IMR-90 (cell line): ENCODE measurements at regions not wholly inside any gene's neighbourhood (a gene's known extent, or its start where the extent isn't known, plus 50 kb on each side); places are given as distances from the start of the nearest gene placed in this dataset.
A peak's percentile ranks its signal among the peaks of the same experiment; 100 is the strongest.

Experiments used
- ATAC-seq: fragments of 200-7000 bp; cut with Tn5 transposase; 2 replicates; pipeline ENCODE4 v1.9.1; 2020; ENCODE audit warnings: low read depth, mild to moderate bottlenecking, moderate library complexity
- BruUV-seq: library from RNA; stranded (reverse); fragments of 400-500 nt; replicated peaks from 2 replicates; lab custom pipeline; 2021; lab: Mats Ljungman, UMichigan
- CTCF ChIA-PET: fragments of 300-600 bp; formaldehyde crosslinking; extraction: SDS; loops from one replicate; lab custom pipeline; 2021; ENCODE audit warnings: antibody characterized with exemption; lab: Yijun Ruan, JAX
- POLR2A ChIA-PET: fragments of 300-600 bp; sonication (Branson Sonifier 250); formaldehyde crosslinking; loops from one replicate; lab custom pipeline; 2022; ENCODE audit warnings: antibody characterized with exemption; ENCODE audit not compliant: unreplicated experiment; lab: Charles Lee
- DNase-seq: peaks from one replicate; pipeline ENCODE4 v3.0.0; 2013
- H2AFZ ChIP-seq: replicated peaks from 2 replicates; pipeline ENCODE3; 2013; ENCODE audit warnings: low read length, mild to moderate bottlenecking; ENCODE audit not compliant: poor library complexity
- H2AK5ac ChIP-seq: 2 replicates; pipeline ENCODE4 v1.6.1; 2013; ENCODE audit warnings: low read depth, low read length, inconsistent platforms
- H2AK9ac ChIP-seq: replicated peaks from 2 replicates; pipeline ENCODE3; 2013; ENCODE audit warnings: mild to moderate bottlenecking, low read depth, low read length, moderate library complexity; ENCODE audit not compliant: poor library complexity
- H2BK120ac ChIP-seq: 2 replicates; pipeline ENCODE4 v1.6.1; 2013; ENCODE audit warnings: low read depth, low read length, inconsistent platforms
- H2BK15ac ChIP-seq: 3 replicates; pipeline ENCODE4 v1.6.1; 2013; ENCODE audit warnings: low read depth, low read length, inconsistent platforms
- H2BK20ac ChIP-seq: 2 replicates; pipeline ENCODE4 v1.6.1; 2013; ENCODE audit warnings: low read depth, mild to moderate bottlenecking, inconsistent platforms, low read length, moderate library complexity
- H2BK5ac ChIP-seq: 2 replicates; pipeline ENCODE4 v1.6.1; 2013; ENCODE audit warnings: mild to moderate bottlenecking, low read depth, low read length, inconsistent platforms; ENCODE audit not compliant: poor library complexity, severe bottlenecking
- H3K14ac ChIP-seq: replicated peaks from 2 replicates; pipeline ENCODE4 v1.6.1; 2013; ENCODE audit warnings: low read depth, low read length, inconsistent platforms
- H3K18ac ChIP-seq: 2 replicates; pipeline ENCODE4 v1.6.1; 2013; ENCODE audit warnings: low read depth, low read length, control low read depth
- H3K23ac ChIP-seq: 2 replicates; pipeline ENCODE4 v1.6.1; 2013; ENCODE audit warnings: low read depth, low read length, inconsistent platforms
- H3K27ac ChIP-seq: 2 replicates; pipeline ENCODE4 v1.5.1; 2013; ENCODE audit warnings: mild to moderate bottlenecking, control low read depth, low read length; ENCODE audit not compliant: insufficient read depth
- H3K27me3 ChIP-seq: 2 replicates; pipeline ENCODE4 v1.6.1; 2013; ENCODE audit warnings: low read length; ENCODE audit not compliant: control insufficient read depth, insufficient read depth
- H3K36me3 ChIP-seq: 2 replicates; pipeline ENCODE4 v1.6.1; 2013; ENCODE audit warnings: low read length, mixed read lengths; ENCODE audit not compliant: control insufficient read depth, insufficient read depth
- H3K4ac ChIP-seq: 2 replicates; pipeline ENCODE4 v1.6.1; 2013; ENCODE audit warnings: low read depth, low read length, inconsistent platforms
- H3K4me1 ChIP-seq: 2 replicates; pipeline ENCODE4 v1.6.1; 2013; ENCODE audit warnings: low read length, mixed read lengths; ENCODE audit not compliant: control insufficient read depth, insufficient read depth
- H3K4me2 ChIP-seq: 2 replicates; pipeline ENCODE4 v1.6.1; 2013; ENCODE audit warnings: low read depth, mild to moderate bottlenecking, control low read depth, low read length, moderate library complexity
- H3K4me3 ChIP-seq: 2 replicates; pipeline ENCODE4 v1.5.1; 2013; ENCODE audit warnings: low read depth, mild to moderate bottlenecking, control low read depth, low read length, moderate library complexity; ENCODE audit not compliant: insufficient read depth
- H3K56ac ChIP-seq: 2 replicates; pipeline ENCODE4 v1.6.1; 2013; ENCODE audit warnings: low read length, inconsistent platforms; ENCODE audit not compliant: insufficient read depth; ENCODE audit errors: extremely low read depth
- H3K79me1 ChIP-seq, 2 experiments: 2 replicates each; pipeline ENCODE4 v1.6.1; 2013; ENCODE audit warnings: low read length in 2 of 2, inconsistent platforms in 1 of 2, low read depth in 1 of 2
- H3K9ac ChIP-seq: 2 replicates; pipeline ENCODE4 v1.6.1; 2013; ENCODE audit warnings: low read depth, low read length, control low read depth
- H3K9me1 ChIP-seq: 2 replicates; pipeline ENCODE4 v1.6.1; 2013; ENCODE audit warnings: low read length, inconsistent platforms; ENCODE audit not compliant: insufficient read depth
- H3K9me3 ChIP-seq: 2 replicates; pipeline ENCODE4 v1.6.1; 2013; ENCODE audit warnings: low read length; ENCODE audit not compliant: control insufficient read depth, insufficient read depth
- H4K20me1 ChIP-seq: 2 replicates; pipeline ENCODE4 v1.6.1; 2013; ENCODE audit warnings: low read length, inconsistent platforms; ENCODE audit not compliant: insufficient read depth
- H4K5ac ChIP-seq: 2 replicates; pipeline ENCODE4 v1.6.1; 2013; ENCODE audit warnings: mild to moderate bottlenecking, low read depth, low read length, control low read depth
- H4K8ac ChIP-seq, 2 experiments: 2 replicates each; pipeline ENCODE4 v1.6.1; 2013; ENCODE audit warnings: low read depth in 2 of 2, low read length in 2 of 2, control low read depth in 1 of 2, inconsistent platforms in 1 of 2
- H4K91ac ChIP-seq: 2 replicates; pipeline ENCODE4 v1.6.1; 2013; ENCODE audit warnings: low read depth, low read length, inconsistent platforms; ENCODE audit not compliant: insufficient read depth
- CEBPB ChIP-seq: IDR thresholded peaks from 2 replicates; pipeline ENCODE4 v1.6.1; 2012; ENCODE audit warnings: low read depth, low read length, improper control_type of control experiment
- CHD1 ChIP-seq: IDR thresholded peaks from 2 replicates; pipeline ENCODE4 v1.6.1; 2012; ENCODE audit warnings: low read depth, low read length, improper control_type of control experiment
- FOS ChIP-seq: fragments of 150-350 bp; IDR thresholded peaks from 2 replicates; pipeline ENCODE4 v1.6.1; 2016; ENCODE audit warnings: low read depth, low read length
- MAZ ChIP-seq: IDR thresholded peaks from 2 replicates; pipeline ENCODE4 v1.6.1; 2012; ENCODE audit warnings: low read depth, mild to moderate bottlenecking, low read length, improper control_type of control experiment, moderate library complexity, borderline replicate concordance
- POLR2A ChIP-seq: IDR thresholded peaks from 2 replicates; pipeline ENCODE4 v1.6.1; 2012; ENCODE audit warnings: mild to moderate bottlenecking, low read depth, low read length
- RAD21 ChIP-seq: IDR thresholded peaks from 2 replicates; pipeline ENCODE4 v1.6.1; 2012; ENCODE audit warnings: low read length, improper control_type of control experiment
- RCOR1 ChIP-seq: IDR thresholded peaks from 2 replicates; pipeline ENCODE4 v1.6.1; 2012; ENCODE audit warnings: mild to moderate bottlenecking, low read length, improper control_type of control experiment; ENCODE audit not compliant: insufficient replicate concordance
- WGBS, 2 experiments: methylation state at CpG; one replicate each; pipeline versions ENCODE4 v1.1.5 to v1.1.7; 2013; ENCODE audit warnings: missing lambda C conversion rate in 2 of 2; ENCODE audit not compliant: insufficient read length in 1 of 2; ENCODE audit errors: extremely low coverage in 2 of 2; 5-methylcytosine and 5-hydroxymethylcytosine counted together
- dilution Hi-C: fragments of 300-500 bp; cut with HindIII; formaldehyde crosslinking; loops from one replicate; pipeline ENCODE4 v1.14.3; 2018; ENCODE audit warnings: low sequenced_read_pairs; ENCODE audit not compliant: unreplicated experiment
- in situ Hi-C: fragments of 300-500 bp; cut with MboI; formaldehyde crosslinking; loops from 3 replicates; pipeline ENCODE4 v1.14.3; 2019; ENCODE audit warnings: low sequenced_read_pairs, inconsistent platforms, mixed read lengths
- intact Hi-C: fragments of 100-400 bp; cut with micrococcal nuclease; formaldehyde crosslinking; loops from 2 replicates; pipeline ENCODE4 v1.10.0; 2022
- TF ChIP-seq, protein P1 (sequence below): fragments of 150-350 bp; IDR thresholded peaks from 2 replicates; pipeline ENCODE4 v1.6.1; 2016; ENCODE audit warnings: low read depth, mild to moderate bottlenecking, low read length, moderate library complexity, borderline replicate concordance
- TF ChIP-seq, protein P2 (sequence below): fragments of 150-350 bp; IDR thresholded peaks from 2 replicates; pipeline ENCODE4 v1.6.1; 2017; ENCODE audit warnings: mild to moderate bottlenecking, antibody characterized with exemption, low read length, low read depth

GRCh38 chr5:68419637-68420452 is 204.3 kb downstream of the PIK3R1 start:
- H3K9me1 ChIP-seq = 0 out of 2 replicates have a peak, but pooled peaks cover 3% of the 10 kb centered on the region
- dilution Hi-C loops (no loop called here), in situ Hi-C loops (no loop called here), intact Hi-C loops (no loop called here)
- H3K9ac ChIP-seq = no peak overlapping the region
- BruUV-seq = no TSS peak
- CTCF ChIA-PET = interaction anchor here (1.0 kb wide), 1 partner anchor 9 kb away, joined by 3 read pairs; no protein-coding TSS in a partner anchor
- no peak overlapping the region for H2BK15ac ChIP-seq
- ATAC-seq (peak; percentile 56), DNase-seq (no peak)
- no peak overlapping the region for H2BK5ac ChIP-seq
- H3K14ac ChIP-seq = no peak overlapping the region; the same call in 1 of the 2 replicates
- H3K36me3 ChIP-seq = no peaks in the 10 kb centered on the region
- H4K91ac ChIP-seq = no peak overlapping the region
- H2AK9ac ChIP-seq = no peak overlapping the region
- H3K23ac ChIP-seq = no peak overlapping the region
- H3K9me3 ChIP-seq = no peaks in the 10 kb centered on the region
- H2BK120ac ChIP-seq = no peak overlapping the region
- POLR2A ChIA-PET = no interaction called here
- H3K4ac ChIP-seq = no peak overlapping the region; the same call in 1 of the 2 replicates
- H2AFZ ChIP-seq = peak overlapping the region; percentile 33
- H4K8ac ChIP-seq = no peak overlapping the region
- no peak overlapping the region for H3K56ac ChIP-seq
- peak overlapping the region; percentile 39; the same call in 1 of the 2 replicates for H4K5ac ChIP-seq
- H4K20me1 ChIP-seq = no peaks in the 10 kb centered on the region
- no peak overlapping the region for H2AK5ac ChIP-seq
- peaks cover 7% of the 10 kb centered on the region; the same call in 1 of the 2 replicates for H3K4me1 ChIP-seq
- no peak overlapping the region for H3K4me3 ChIP-seq
- TF ChIP-seq, protein P1, sequence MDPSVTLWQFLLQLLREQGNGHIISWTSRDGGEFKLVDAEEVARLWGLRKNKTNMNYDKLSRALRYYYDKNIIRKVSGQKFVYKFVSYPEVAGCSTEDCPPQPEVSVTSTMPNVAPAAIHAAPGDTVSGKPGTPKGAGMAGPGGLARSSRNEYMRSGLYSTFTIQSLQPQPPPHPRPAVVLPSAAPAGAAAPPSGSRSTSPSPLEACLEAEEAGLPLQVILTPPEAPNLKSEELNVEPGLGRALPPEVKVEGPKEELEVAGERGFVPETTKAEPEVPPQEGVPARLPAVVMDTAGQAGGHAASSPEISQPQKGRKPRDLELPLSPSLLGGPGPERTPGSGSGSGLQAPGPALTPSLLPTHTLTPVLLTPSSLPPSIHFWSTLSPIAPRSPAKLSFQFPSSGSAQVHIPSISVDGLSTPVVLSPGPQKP = no peak
- TF ChIP-seq RAD21 = no peak
- no peak for TF ChIP-seq CEBPB
- TF ChIP-seq, protein P2, sequence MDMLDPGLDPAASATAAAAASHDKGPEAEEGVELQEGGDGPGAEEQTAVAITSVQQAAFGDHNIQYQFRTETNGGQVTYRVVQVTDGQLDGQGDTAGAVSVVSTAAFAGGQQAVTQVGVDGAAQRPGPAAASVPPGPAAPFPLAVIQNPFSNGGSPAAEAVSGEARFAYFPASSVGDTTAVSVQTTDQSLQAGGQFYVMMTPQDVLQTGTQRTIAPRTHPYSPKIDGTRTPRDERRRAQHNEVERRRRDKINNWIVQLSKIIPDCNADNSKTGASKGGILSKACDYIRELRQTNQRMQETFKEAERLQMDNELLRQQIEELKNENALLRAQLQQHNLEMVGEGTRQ = no peak
- no peak for TF ChIP-seq CHD1
- TF ChIP-seq FOS = no peak
- TF ChIP-seq MAZ = no peak
- TF ChIP-seq RCOR1 = no peak
- TF ChIP-seq POLR2A = no peak
- H3K18ac ChIP-seq = no peak overlapping the region
- no peak overlapping the region for H3K4me2 ChIP-seq
- WGBS, 2 experiments = 60% methylated on average over 1 of the region's 8 CpGs; no CpG with 5 or more reads in 1 of the 2 experiments
- no peaks in the 10 kb centered on the region for H3K27me3 ChIP-seq
- H3K79me1 ChIP-seq = no peaks in the 10 kb centered on the region
- no peak overlapping the region for H3K27ac ChIP-seq
- no peak overlapping the region for H2BK20ac ChIP-seq
